Tibial nerve (tissue), 4 donors: ENCODE measurements at regions not wholly inside any gene's neighbourhood (a gene's known extent, or its start where the extent isn't known, plus 50 kb on each side); places are given as distances from the start of the nearest gene placed in this dataset.
"Not testable (repeated sequence)": the region's sequence is repeated elsewhere in the genome, so short reads cannot be mapped to it uniquely, and the experiment has no call there.

ENCODE experiments used
- EP300 ChIP-seq, 2 donors: sonication (generic); formaldehyde crosslinking; IDR thresholded peaks; one replicate each; pipeline ENCODE4 v1.6.1; 2017; ENCODE audit warnings: antibody characterized with exemption in 2 of 2, mild to moderate bottlenecking in 1 of 2
- POLR2A ChIP-seq, 2 donors: fragments of 450-650 bp; IDR thresholded peaks; one replicate each; pipeline ENCODE4 v1.6.1; 2017; ENCODE audit warnings: antibody characterized with exemption in 2 of 2, mild to moderate bottlenecking in 2 of 2, moderate library complexity in 2 of 2
- TF ChIP-seq, protein P1 (sequence below), 5 experiments: fragments of 200-600 bp in 3 of 5; fragments of 450-650 bp in 2 of 5; sonication (generic) in 3 of 5; IDR thresholded peaks; one replicate each; pipeline ENCODE4 v1.5.1; 2016 to 2019; ENCODE audit warnings: antibody characterized with exemption in 5 of 5, mild to moderate bottlenecking in 3 of 5, moderate library complexity in 2 of 5

GRCh38 chr2:111377386-111377959 is 256.8 kb downstream of the BCL2L11 start:
- TF ChIP-seq, protein P1, sequence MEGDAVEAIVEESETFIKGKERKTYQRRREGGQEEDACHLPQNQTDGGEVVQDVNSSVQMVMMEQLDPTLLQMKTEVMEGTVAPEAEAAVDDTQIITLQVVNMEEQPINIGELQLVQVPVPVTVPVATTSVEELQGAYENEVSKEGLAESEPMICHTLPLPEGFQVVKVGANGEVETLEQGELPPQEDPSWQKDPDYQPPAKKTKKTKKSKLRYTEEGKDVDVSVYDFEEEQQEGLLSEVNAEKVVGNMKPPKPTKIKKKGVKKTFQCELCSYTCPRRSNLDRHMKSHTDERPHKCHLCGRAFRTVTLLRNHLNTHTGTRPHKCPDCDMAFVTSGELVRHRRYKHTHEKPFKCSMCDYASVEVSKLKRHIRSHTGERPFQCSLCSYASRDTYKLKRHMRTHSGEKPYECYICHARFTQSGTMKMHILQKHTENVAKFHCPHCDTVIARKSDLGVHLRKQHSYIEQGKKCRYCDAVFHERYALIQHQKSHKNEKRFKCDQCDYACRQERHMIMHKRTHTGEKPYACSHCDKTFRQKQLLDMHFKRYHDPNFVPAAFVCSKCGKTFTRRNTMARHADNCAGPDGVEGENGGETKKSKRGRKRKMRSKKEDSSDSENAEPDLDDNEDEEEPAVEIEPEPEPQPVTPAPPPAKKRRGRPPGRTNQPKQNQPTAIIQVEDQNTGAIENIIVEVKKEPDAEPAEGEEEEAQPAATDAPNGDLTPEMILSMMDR (IDR thresholded peaks at IDR 0.05): not testable (repeated sequence)
- not testable (repeated sequence) for TF ChIP-seq POLR2A, EP300 (IDR thresholded peaks at IDR 0.05)
